ENCODE measurements at regions not wholly inside any gene's neighbourhood (a gene's known extent, or its start where the extent isn't known, plus 50 kb on each side); places are given as distances from the start of the nearest gene placed in this dataset.

- Histone ChIP-seq H3K4me1 (ENCODE audit: control insufficient read depth, insufficient read depth, low read length) (no peaks in the 10 kb centered on the region), H3K27me3 (ENCODE audit: control insufficient read depth, insufficient read depth, low read length) (no peaks in the 10 kb centered on the region), H3K4me3 (ENCODE audit: low read length) (no peak overlapping the region), H3K9ac (ENCODE audit: low read length) (no peak overlapping the region), H3K27ac (ENCODE audit: low read depth, low read length) (no peak overlapping the region), H3K36me3 (ENCODE audit: control insufficient read depth, insufficient read depth, low read length) (no peaks in the 10 kb centered on the region)
Measured at GRCh38 chr2:101623031-101623521, 74.4 kb upstream of the MAP4K4 start.

GRCh38 chr2:101622210-101623030 lies 75.1 kb upstream of the MAP4K4 start:
- Histone ChIP-seq H3K4me3 (ENCODE audit: low read length) (no peak overlapping the region), H3K4me1 (ENCODE audit: control insufficient read depth, insufficient read depth, low read length) (no peaks in the 10 kb centered on the region), H3K27me3 (ENCODE audit: control insufficient read depth, insufficient read depth, low read length) (no peaks in the 10 kb centered on the region), H3K9ac (ENCODE audit: low read length) (no peak overlapping the region), H3K36me3 (ENCODE audit: control insufficient read depth, insufficient read depth, low read length) (no peaks in the 10 kb centered on the region), H3K27ac (ENCODE audit: low read depth, low read length) (no peak overlapping the region)

GRCh38 chr2:101619191-101619591 lies 78.3 kb upstream of the MAP4K4 start:
- Histone ChIP-seq H3K36me3 (ENCODE audit: control insufficient read depth, insufficient read depth, low read length) (no peaks in the 10 kb centered on the region), H3K27ac (ENCODE audit: low read depth, low read length) (no peak overlapping the region), H3K27me3 (ENCODE audit: control insufficient read depth, insufficient read depth, low read length) (no peaks in the 10 kb centered on the region), H3K4me1 (ENCODE audit: control insufficient read depth, insufficient read depth, low read length) (no peaks in the 10 kb centered on the region), H3K9ac (ENCODE audit: low read length) (no peak overlapping the region), H3K4me3 (ENCODE audit: low read length) (no peak overlapping the region)

- no peak overlapping the region for H3K9ac ChIP-seq (ENCODE audit: low read length)
- no peaks in the 10 kb centered on the region for H3K27me3 ChIP-seq (ENCODE audit: control insufficient read depth, insufficient read depth, low read length)
- H3K27ac ChIP-seq (ENCODE audit: low read depth, low read length) = no peak overlapping the region
- H3K4me3 ChIP-seq (ENCODE audit: low read length) = no peak overlapping the region
- H3K36me3 ChIP-seq (ENCODE audit: control insufficient read depth, insufficient read depth, low read length) = no peaks in the 10 kb centered on the region
- H3K4me1 ChIP-seq (ENCODE audit: control insufficient read depth, insufficient read depth, low read length) = no peaks in the 10 kb centered on the region
Measured at GRCh38 chr2:101617796-101618195, 79.7 kb upstream of the MAP4K4 start.

GRCh38 chr2:101617188-101617587 lies 80.3 kb upstream of the MAP4K4 start:
- Histone ChIP-seq H3K4me1 (ENCODE audit: control insufficient read depth, insufficient read depth, low read length) (no peaks in the 10 kb centered on the region), H3K36me3 (ENCODE audit: control insufficient read depth, insufficient read depth, low read length) (no peaks in the 10 kb centered on the region), H3K4me3 (ENCODE audit: low read length) (no peak overlapping the region), H3K9ac (ENCODE audit: low read length) (no peak overlapping the region), H3K27me3 (ENCODE audit: control insufficient read depth, insufficient read depth, low read length) (no peaks in the 10 kb centered on the region), H3K27ac (ENCODE audit: low read depth, low read length) (no peak overlapping the region)

GRCh38 chr2:101614127-101614759 lies 83.3 kb upstream of the MAP4K4 start:
- Histone ChIP-seq H3K4me3 (ENCODE audit: low read length) (no peak overlapping the region), H3K9ac (ENCODE audit: low read length) (no peak overlapping the region), H3K27ac (ENCODE audit: low read depth, low read length) (no peak overlapping the region), H3K4me1 (ENCODE audit: control insufficient read depth, insufficient read depth, low read length) (no peaks in the 10 kb centered on the region), H3K27me3 (ENCODE audit: control insufficient read depth, insufficient read depth, low read length) (no peaks in the 10 kb centered on the region), H3K36me3 (ENCODE audit: control insufficient read depth, insufficient read depth, low read length) (no peaks in the 10 kb centered on the region)

GRCh38 chr2:101613056-101613704 lies 84.3 kb upstream of the MAP4K4 start:
- Histone ChIP-seq H3K36me3 (ENCODE audit: control insufficient read depth, insufficient read depth, low read length) (no peaks in the 10 kb centered on the region), H3K27me3 (ENCODE audit: control insufficient read depth, insufficient read depth, low read length) (no peaks in the 10 kb centered on the region), H3K4me3 (ENCODE audit: low read length) (no peak overlapping the region), H3K9ac (ENCODE audit: low read length) (no peak overlapping the region), H3K27ac (ENCODE audit: low read depth, low read length) (no peak overlapping the region), H3K4me1 (ENCODE audit: control insufficient read depth, insufficient read depth, low read length) (no peaks in the 10 kb centered on the region)

- H3K9ac ChIP-seq (ENCODE audit: low read length) = no peak overlapping the region
- no peaks in the 10 kb centered on the region for H3K27me3 ChIP-seq (ENCODE audit: control insufficient read depth, insufficient read depth, low read length)
Measured at GRCh38 chr2:101612019-101612418, 85.5 kb upstream of the MAP4K4 start.

GRCh38 chr2:101610750-101611315 lies 86.7 kb upstream of the MAP4K4 start:
- Histone ChIP-seq H3K36me3 (ENCODE audit: control insufficient read depth, insufficient read depth, low read length) (no peaks in the 10 kb centered on the region), H3K9ac (ENCODE audit: low read length) (no peak overlapping the region), H3K27me3 (ENCODE audit: control insufficient read depth, insufficient read depth, low read length) (no peaks in the 10 kb centered on the region), H3K4me1 (ENCODE audit: control insufficient read depth, insufficient read depth, low read length) (no peaks in the 10 kb centered on the region), H3K27ac (ENCODE audit: low read depth, low read length) (no peak overlapping the region), H3K4me3 (ENCODE audit: low read length) (no peak overlapping the region)

More at GRCh38 chr2:101612019-101612418, 85.5 kb upstream of the MAP4K4 start:
- Histone ChIP-seq H3K27ac (ENCODE audit: low read depth, low read length) (no peak overlapping the region), H3K4me1 (ENCODE audit: control insufficient read depth, insufficient read depth, low read length) (no peaks in the 10 kb centered on the region), H3K4me3 (ENCODE audit: low read length) (no peak overlapping the region), H3K36me3 (ENCODE audit: control insufficient read depth, insufficient read depth, low read length) (no peaks in the 10 kb centered on the region)

GRCh38 chr2:101609433-101609832 lies 88.1 kb upstream of the MAP4K4 start:
- Histone ChIP-seq H3K4me1 (ENCODE audit: control insufficient read depth, insufficient read depth, low read length) (no peaks in the 10 kb centered on the region), H3K4me3 (ENCODE audit: low read length) (no peak overlapping the region), H3K27ac (ENCODE audit: low read depth, low read length) (no peak overlapping the region), H3K36me3 (ENCODE audit: control insufficient read depth, insufficient read depth, low read length) (no peaks in the 10 kb centered on the region), H3K9ac (ENCODE audit: low read length) (no peak overlapping the region), H3K27me3 (ENCODE audit: control insufficient read depth, insufficient read depth, low read length) (no peaks in the 10 kb centered on the region)

GRCh38 chr2:101608408-101609310 lies 88.8 kb upstream of the MAP4K4 start:
- no peak overlapping the region for H3K4me3 ChIP-seq (ENCODE audit: low read length)
- no peaks in the 10 kb centered on the region for H3K4me1 ChIP-seq (ENCODE audit: control insufficient read depth, insufficient read depth, low read length)
- H3K27me3 ChIP-seq (ENCODE audit: control insufficient read depth, insufficient read depth, low read length) = no peaks in the 10 kb centered on the region
- H3K27ac ChIP-seq (ENCODE audit: low read depth, low read length) = no peak overlapping the region
- no peaks in the 10 kb centered on the region for H3K36me3 ChIP-seq (ENCODE audit: control insufficient read depth, insufficient read depth, low read length)
- H3K9ac ChIP-seq (ENCODE audit: low read length) = no peak overlapping the region
